AG04450 (cell line): ENCODE measurements at regions not wholly inside any gene's neighbourhood (a gene's known extent, or its start where the extent isn't known, plus 50 kb on each side); places are given as distances from the start of the nearest gene placed in this dataset.

Source experiments
- CTCF ChIA-PET: fragments of 300-600, 350-600 bp; formaldehyde crosslinking; extraction: SDS; loops from one replicate; lab custom pipeline; 2022; ENCODE audit warnings: antibody characterized with exemption, inconsistent platforms; lab: Charles Lee
- POLR2A ChIA-PET: fragments of 350-600 bp; formaldehyde crosslinking; extraction: SDS; loops from one replicate; lab custom pipeline; 2021; ENCODE audit warnings: antibody characterized with exemption, inconsistent platforms; lab: Yijun Ruan, JAX
- DNase-seq: peaks from one replicate; pipeline ENCODE4 v3.0.0-alpha.2; 2011; ENCODE audit warnings: low read depth, low spot score
- H3K27ac ChIP-seq: one replicate; pipeline ENCODE4 v1.5.1; 2012; ENCODE audit warnings: low read depth, low read length, control low read depth
- H3K27me3 ChIP-seq: one replicate; pipeline ENCODE4 v1.6.0; 2012; ENCODE audit warnings: low read length; ENCODE audit not compliant: control insufficient read depth, insufficient read depth
- H3K4me3 ChIP-seq: 2 replicates; pipeline ENCODE4 v1.5.1; 2011; ENCODE audit warnings: mild to moderate bottlenecking, low read depth, low read length, control low read depth
- H3K9me3 ChIP-seq: 2 replicates; pipeline ENCODE4 v1.5.1; 2012; ENCODE audit warnings: low read length; ENCODE audit not compliant: control insufficient read depth, insufficient read depth
- CTCF ChIP-seq: IDR thresholded peaks from 2 replicates; pipeline ENCODE4 v1.5.1; 2011; ENCODE audit warnings: low read depth, low read length, control low read depth, inconsistent platforms

- peaks cover 5% of the 10 kb centered on the region; the same call in 1 of the 2 replicates for H3K9me3 ChIP-seq
- ChIA-PET POLR2A (no interaction called here), CTCF (no interaction called here)
- no peak for DNase-seq
- no peak overlapping the region for H3K27ac ChIP-seq
- peaks cover 2% of the 10 kb centered on the region for H3K27me3 ChIP-seq
- no peak overlapping the region for H3K4me3 ChIP-seq
- TF ChIP-seq CTCF = no peak
Observed at GRCh38 chr6:15008269-15008668, 237.6 kb upstream of the JARID2 start.

- ChIA-PET CTCF (no interaction called here), POLR2A (no interaction called here)
- peaks cover 1% of the 10 kb centered on the region for H3K27me3 ChIP-seq
- H3K27ac ChIP-seq = no peak overlapping the region
- DNase-seq = no peak
- no peak for TF ChIP-seq CTCF
- peaks cover 5% of the 10 kb centered on the region; the same call in 1 of the 2 replicates for H3K9me3 ChIP-seq
- no peak overlapping the region for H3K4me3 ChIP-seq
Observed at GRCh38 chr6:15014958-15015357, 230.9 kb upstream of the JARID2 start.

GRCh38 chr6:15016813-15017212, 229.1 kb upstream of the JARID2 start:
- no peak for DNase-seq
- H3K9me3 ChIP-seq = peaks cover 5% of the 10 kb centered on the region
- no peak overlapping the region for H3K27ac ChIP-seq
- no peak for TF ChIP-seq CTCF
- POLR2A ChIA-PET = interaction anchor here (0.6 kb wide), 1 partner anchor 10 kb away, joined by 9 read pairs; no protein-coding TSS in a partner anchor
- no peaks in the 10 kb centered on the region for H3K27me3 ChIP-seq
- CTCF ChIA-PET = no interaction called here
- H3K4me3 ChIP-seq = no peak overlapping the region

GRCh38 chr6:15017261-15017660, 228.6 kb upstream of the JARID2 start:
- TF ChIP-seq CTCF = no peak
- no peak for DNase-seq
- CTCF ChIA-PET = no interaction called here
- Histone ChIP-seq H3K27me3 (no peaks in the 10 kb centered on the region), H3K9me3 (peaks cover 5% of the 10 kb centered on the region), H3K27ac (no peak overlapping the region), H3K4me3 (no peak overlapping the region)
- POLR2A ChIA-PET = interaction anchor here (0.6 kb wide), 1 partner anchor 9 kb away, joined by 9 read pairs; no protein-coding TSS in a partner anchor

GRCh38 chr6:15017803-15018202, 228.1 kb upstream of the JARID2 start:
- no peak for TF ChIP-seq CTCF
- Histone ChIP-seq H3K9me3 (peaks cover 2% of the 10 kb centered on the region), H3K4me3 (no peak overlapping the region), H3K27me3 (no peaks in the 10 kb centered on the region), H3K27ac (no peak overlapping the region)
- ChIA-PET POLR2A (no interaction called here), CTCF (no interaction called here)
- DNase-seq = no peak
